Dedifferentiated amniotic fluid mesenchymal stem cell (primary cell): ENCODE measurements at regions not wholly inside any gene's neighbourhood (a gene's known extent, or its start where the extent isn't known, plus 50 kb on each side); places are given as distances from the start of the nearest gene placed in this dataset.
"Not testable (repeated sequence)": the region's sequence is repeated elsewhere in the genome, so short reads cannot be mapped to it uniquely, and the experiment has no call there.

ENCODE experiments used
- DNase-seq: peaks from one replicate; pipeline ENCODE4 v3.0.0-alpha.2; 2016; ENCODE audit errors: extremely low spot score

DNA sequence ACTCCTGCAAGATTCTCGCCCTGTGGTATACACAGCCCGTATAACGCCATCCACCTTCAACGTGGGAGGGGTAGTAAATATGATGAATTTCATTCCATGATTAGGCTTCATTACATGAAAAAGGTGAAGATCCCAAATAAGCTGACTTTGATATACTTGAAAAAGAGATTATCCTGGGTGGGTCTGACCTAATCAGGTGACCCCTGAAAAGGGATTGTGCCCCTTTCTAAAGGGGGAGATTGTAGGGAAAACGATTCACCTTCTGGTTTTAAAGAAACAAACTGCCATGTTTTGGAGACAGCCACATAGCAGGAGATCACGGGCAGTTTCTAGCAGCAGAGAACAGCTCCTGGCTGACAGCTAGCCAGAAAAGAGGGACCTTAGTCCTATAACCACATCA lies 155.1 kb upstream of the SMLR1 start:
- no peak for DNase-seq

DNA sequence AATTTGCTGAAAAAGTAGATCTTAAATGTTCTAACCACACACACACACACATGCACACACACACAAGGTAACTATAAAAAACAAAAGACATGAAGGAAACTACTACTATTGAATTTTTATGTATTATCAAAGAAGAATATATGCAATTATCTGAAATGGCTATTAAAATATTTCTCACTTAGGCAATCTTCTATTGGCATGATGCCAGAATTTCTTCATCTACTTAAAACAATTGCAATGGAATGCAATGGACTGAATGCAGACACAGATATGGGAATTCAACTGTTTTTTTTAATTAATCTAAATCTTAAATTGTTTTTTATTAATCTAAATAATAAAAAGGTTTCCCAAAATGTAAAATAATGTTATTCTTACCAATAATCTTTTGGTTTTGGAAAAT lies 152.6 kb upstream of the SMLR1 start:
- DNase-seq = no peak

DNA sequence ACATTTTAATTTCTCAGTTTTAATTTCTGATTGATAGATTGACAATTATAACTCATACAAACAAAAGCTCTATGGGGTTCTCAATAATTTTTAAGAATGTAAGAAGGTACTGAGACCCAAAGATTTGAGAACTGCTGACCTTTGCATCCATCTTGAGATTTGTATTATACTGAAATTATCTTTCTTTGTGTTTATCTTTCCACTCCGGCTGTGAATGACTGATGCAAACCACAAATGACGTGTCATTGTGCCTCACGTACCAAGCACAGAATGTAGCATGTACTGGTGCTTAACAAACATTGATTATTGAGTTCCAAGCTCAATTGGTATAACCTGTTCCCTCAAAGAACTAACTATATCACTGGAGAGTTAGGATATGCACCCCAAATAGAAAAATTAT lies 152.1 kb upstream of the SMLR1 start:
- no peak for DNase-seq

DNA sequence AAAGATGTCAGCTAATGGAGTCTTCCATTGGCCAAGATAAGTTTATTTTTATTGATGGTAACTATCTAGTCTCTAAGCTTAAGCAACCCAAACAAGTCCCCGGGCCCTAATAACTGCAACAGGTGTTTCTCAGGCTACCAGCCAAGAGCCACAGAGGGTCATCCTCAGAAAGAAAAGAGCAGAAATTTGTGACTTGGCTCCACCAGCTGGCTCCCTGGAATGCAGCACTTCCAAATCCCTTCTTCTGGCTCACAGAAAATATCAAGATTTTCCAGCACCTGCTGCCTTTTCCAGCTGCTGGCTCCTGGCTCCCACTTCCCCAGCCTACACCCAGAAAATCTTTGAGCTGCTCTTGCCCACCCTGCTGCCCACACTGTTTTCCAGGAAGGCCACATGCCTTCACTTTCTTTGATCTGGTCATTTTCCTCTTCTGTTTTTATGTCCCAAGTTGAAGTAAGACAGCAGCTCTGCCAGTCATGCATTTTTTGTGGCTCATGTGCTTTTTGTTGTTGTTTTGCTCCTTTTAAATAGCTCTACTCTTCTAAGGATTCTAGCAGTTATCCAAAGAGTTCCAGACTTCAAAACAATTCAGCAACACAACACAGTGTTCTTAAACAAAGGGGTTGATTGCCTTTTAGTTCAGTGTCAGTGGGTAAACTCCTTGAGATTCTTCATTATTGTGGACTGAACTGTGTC lies 151.0 kb upstream of the SMLR1 start:
- DNase-seq = no peak

GRCh38 chr6:130676773-130677144 lies 150.4 kb upstream of the SMLR1 start:
- DNase-seq = no peak

- DNase-seq = no peak
These were observed 149.9 kb upstream of the SMLR1 start for GRCh38 chr6:130677312-130677711.

- DNase-seq = no peak
These were observed 149.4 kb upstream of the SMLR1 start for GRCh38 chr6:130677766-130678165.

DNA sequence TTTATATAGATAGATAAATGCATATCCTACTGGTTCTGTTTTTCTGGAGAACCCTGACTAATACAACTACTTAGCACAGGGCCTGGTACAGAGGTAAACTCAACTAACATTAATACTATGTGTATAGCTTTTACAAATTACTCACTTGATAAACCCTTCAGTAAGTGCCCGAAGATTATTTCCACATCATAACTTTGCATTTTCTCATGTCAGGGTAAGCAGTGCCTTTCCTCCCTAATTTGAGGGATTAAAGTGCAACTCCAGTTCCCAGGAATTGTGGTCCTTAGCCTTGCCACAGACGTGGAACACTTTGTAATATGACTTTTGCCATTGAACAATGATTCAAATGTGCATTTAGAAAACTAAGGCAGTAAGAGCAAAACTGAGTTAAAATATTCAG lies 147.5 kb upstream of the SMLR1 start:
- DNase-seq = no peak

- DNase-seq = no peak
These were observed 147.1 kb upstream of the SMLR1 start for GRCh38 chr6:130680116-130680515.

DNA sequence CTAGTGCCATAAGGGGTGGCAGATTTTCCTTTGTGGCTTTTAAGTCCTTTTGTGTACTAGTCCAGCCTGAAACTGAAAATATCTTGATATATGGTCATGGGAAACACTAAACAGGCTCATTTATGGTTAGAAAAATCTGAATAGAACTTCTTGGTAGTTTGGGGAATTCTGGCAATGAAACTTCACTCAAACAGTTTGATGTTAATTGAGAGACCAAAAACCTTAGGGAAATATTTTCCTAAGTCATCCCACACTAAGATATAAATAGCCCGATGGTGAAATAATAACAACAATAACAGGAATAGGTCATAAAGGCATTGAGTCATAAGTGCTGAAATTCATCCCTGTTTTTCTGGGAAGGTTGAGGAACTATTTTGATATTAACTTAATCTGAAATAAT lies 146.2 kb upstream of the SMLR1 start:
- peak; percentile 46 for DNase-seq

DNA sequence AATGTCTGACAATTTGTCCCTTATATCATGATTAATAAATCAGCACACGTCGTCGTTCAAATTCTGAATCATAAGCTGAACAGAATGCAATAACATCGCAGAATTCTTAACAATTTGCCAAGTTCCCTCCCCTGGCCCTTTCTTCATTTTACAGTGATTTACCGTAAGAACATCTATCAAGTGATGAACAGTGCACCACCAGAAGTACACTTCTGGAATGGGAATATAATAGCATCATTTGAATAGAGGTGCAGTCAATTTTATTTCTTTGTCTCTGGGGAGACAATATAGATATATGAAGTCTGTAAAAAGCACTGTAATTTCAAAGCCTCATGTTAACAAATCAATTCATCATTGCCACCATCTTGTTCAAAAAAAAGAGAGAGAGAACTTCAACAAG lies 145.1 kb upstream of the SMLR1 start:
- DNase-seq = no peak

GRCh38 chr6:130683761-130684517 lies 143.3 kb upstream of the SMLR1 start:
- DNase-seq = no peak

DNA sequence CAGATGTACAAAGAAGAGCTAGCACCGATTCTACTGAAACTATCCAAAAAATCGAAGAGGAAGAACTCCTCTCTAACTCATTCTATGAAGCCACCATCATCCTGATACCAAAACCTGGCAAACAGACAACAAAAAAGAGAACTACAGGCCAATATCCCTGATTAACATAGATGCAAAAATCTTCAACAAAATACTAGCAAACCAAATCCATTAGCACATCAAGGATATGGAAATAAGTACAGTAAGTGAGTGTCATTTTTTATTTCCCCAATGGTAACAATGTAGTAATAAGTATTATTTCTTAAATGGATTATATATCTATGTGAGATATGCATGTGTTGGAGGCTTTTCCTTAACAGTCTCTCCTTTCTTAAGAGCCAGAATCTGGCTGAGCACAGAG lies 134.5 kb upstream of the SMLR1 start:
- no peak for DNase-seq

DNA sequence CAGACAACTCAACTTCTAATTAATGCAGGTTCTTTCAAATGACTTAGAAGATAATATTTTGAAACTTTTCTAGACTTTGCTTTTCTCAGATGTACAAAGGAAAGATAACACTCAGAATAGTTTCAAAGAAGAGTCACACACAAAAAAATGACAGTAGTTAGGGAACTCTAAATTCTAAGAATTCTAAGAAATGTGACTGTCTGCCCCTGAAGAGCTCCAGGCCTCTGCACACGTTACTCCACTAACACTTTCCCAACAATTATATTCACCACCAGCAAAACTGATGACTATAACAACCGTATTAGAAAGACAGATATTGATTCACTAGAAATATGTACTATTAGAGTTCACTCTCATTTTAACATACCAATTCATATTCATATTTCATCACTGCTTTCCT lies 133.3 kb upstream of the SMLR1 start:
- DNase-seq = no peak

- no peak for DNase-seq
These were observed 132.6 kb upstream of the SMLR1 start for GRCh38 chr6:130694606-130695005.

DNA sequence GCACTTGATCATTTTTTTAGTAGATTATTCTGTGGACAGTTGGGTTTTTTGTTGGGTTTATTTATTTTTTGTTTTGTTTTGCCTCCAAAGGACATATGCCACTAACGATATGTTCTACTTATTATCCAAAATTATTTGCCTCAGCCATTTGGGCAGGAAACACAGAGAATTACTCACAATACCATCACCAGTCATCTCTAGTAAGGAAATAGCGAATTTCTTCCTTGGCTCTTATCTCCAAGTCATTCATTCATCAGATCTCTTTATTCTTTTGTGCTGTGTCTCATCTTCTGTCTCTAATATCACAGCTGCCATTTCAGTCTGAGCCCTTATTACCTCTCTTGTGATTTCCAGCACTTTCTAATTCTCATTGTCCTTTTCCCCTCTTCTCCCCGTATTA lies 130.4 kb upstream of the SMLR1 start:
- DNase-seq = no peak

DNA sequence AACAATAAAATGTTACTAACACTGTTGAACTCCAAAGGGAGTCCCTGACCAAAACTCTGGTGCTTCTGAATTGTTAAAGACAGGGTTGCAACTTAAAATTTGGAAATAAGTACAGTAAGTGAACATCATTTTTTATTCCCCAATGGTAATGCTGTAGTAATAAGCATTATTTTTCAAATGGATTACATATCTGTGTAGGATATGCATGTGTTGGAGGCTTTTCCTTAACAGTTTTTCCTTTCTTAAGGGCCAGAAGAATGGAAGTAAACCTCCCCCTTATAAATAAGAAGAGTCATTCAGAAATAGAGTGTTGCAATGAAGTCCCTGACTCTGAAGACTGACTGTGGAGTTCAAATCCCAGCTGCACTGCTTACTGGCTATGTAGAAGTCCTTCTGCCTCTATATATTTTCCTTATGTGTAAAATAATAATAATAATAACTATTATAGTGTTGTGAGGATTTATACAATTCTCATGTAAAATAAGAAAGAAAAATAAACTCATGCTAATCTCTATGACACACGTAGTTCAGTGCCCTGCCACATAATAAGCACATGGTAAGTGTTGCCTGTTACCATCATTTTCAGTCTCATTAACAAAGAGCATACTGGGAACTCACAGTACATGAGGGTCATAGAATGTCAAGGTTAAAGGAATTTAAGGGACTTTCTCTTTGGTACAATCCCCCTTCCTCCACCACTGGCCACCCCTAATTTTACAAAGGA lies 129.8 kb upstream of the SMLR1 start:
- DNase-seq = no peak

GRCh38 chr6:130697995-130698535 lies 129.1 kb upstream of the SMLR1 start:
- peak; percentile 74 for DNase-seq

DNA sequence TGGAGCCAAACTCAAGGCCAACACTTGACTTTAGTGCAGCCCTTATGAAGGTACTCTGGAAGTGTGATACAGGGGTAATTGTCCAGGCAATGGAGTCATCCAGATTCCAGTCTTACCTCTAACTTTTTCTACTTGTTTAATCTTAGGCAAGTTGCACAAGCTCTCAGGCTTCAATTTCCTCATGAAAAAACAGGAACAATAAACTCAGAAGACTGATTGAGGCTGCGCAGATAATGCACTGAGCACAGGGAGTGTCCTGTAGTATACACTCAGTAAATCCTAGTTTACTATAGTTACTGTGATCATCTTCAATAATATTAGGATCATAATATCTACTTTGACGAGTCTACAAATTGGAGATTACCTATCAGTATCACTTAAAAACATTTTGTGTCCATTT lies 127.5 kb upstream of the SMLR1 start:
- DNase-seq = no peak

- no peak for DNase-seq
These were observed 126.8 kb upstream of the SMLR1 start for GRCh38 chr6:130700397-130700796.

DNA sequence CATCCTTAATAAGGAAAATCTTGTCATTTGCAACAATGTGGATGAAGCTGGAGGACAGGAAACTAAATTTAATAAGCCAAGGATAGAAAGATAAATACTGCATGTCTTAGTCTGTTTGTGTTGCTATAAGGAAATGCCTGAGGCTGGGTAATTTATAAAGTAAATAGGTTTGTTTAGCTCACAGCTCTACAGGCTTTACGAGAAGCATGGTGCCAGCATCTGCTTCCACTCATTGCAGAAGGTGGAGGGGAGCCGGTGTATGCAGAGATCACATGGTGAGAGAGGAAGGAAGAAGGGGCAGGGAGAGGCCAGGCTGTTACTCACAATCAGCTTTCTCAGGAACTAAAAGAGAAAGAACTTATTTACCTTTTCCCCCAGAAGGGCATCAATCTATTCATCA lies 118.9 kb upstream of the SMLR1 start:
- peak; percentile 54 for DNase-seq

DNA sequence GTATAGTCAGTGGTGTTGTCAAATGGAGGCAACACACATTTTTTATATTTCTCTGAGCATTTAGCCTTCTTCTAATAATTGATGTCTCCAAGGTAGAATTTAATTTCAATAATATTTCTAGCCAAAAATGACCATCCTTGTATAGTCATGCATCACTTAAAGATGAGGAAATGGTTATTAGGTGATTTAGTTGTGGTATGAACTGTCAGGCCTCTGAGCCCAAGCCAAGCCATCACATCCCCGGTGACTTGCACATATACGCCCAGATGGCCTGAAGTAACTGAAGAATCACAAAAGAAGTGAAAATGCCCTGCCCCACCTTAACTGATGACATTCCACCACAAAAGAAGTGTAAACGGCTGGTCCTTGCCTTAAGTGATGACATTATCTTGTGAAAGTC lies 115.6 kb upstream of the SMLR1 start:
- not testable (repeated sequence) for DNase-seq

GRCh38 chr6:130713144-130713543 lies 114.1 kb upstream of the SMLR1 start:
- no peak for DNase-seq
